ENCODE measurements at regions not wholly inside any gene's neighbourhood (a gene's known extent, or its start where the extent isn't known, plus 50 kb on each side); places are given as distances from the start of the nearest gene placed in this dataset.

DNA sequence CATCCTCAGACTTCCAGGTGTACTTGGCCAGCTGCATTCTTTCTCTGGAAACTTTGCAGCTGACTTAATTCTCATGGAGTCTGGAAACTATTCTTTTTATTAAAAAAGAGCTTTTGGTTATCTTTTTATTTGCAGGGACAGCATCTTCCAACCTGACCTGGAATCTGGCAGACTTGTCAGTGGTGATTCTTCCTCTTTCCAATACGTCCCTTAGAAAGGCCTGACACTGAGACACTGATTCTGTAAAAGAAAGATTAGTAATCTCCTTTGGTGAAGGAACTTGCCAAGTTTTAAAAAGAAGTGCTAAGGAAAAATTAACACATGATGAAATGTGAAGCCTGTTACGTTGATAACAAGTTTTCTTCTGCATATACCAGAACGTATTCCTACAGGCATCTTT lies 440.9 kb upstream of the RAG2 start:
- no peak for TF ChIP-seq POLR2AphosphoS5 (IDR thresholded peaks at IDR 0.05; ENCODE audit: low read depth)
- TF ChIP-seq, protein P1, sequence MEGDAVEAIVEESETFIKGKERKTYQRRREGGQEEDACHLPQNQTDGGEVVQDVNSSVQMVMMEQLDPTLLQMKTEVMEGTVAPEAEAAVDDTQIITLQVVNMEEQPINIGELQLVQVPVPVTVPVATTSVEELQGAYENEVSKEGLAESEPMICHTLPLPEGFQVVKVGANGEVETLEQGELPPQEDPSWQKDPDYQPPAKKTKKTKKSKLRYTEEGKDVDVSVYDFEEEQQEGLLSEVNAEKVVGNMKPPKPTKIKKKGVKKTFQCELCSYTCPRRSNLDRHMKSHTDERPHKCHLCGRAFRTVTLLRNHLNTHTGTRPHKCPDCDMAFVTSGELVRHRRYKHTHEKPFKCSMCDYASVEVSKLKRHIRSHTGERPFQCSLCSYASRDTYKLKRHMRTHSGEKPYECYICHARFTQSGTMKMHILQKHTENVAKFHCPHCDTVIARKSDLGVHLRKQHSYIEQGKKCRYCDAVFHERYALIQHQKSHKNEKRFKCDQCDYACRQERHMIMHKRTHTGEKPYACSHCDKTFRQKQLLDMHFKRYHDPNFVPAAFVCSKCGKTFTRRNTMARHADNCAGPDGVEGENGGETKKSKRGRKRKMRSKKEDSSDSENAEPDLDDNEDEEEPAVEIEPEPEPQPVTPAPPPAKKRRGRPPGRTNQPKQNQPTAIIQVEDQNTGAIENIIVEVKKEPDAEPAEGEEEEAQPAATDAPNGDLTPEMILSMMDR (IDR thresholded peaks at IDR 0.05; ENCODE audit: insufficient read depth, low read length) = no peak
- TF ChIP-seq REST (IDR thresholded peaks at IDR 0.05; ENCODE audit: insufficient replicate concordance, low read depth) = no peak

All from HL-60 (cell line).